ENCODE measurements at regions not wholly inside any gene's neighbourhood (a gene's known extent, or its start where the extent isn't known, plus 50 kb on each side); places are given as distances from the start of the nearest gene placed in this dataset.

- TF ChIP-seq CTCF (conservative IDR thresholded peaks at IDR 0.05 in 1 of 2, IDR thresholded peaks at IDR 0.05 in 1 of 2; ENCODE audit: extremely low read depth in 1 of 2, insufficient read depth in 1 of 2, low read depth in 1 of 2, low read length in 2 of 2) (no peak), EZH2 (IDR thresholded peaks at IDR 0.05; ENCODE audit: borderline replicate concordance, low read length) (no peak)
Measured at GRCh38 chr6:156557251-156557910, 219.8 kb upstream of the ARID1B start.

All from mammary epithelial cell (primary cell).